GM12878 (cell line): ENCODE measurements at regions not wholly inside any gene's neighbourhood (a gene's known extent, or its start where the extent isn't known, plus 50 kb on each side); places are given as distances from the start of the nearest gene placed in this dataset.

Experiments used
- ATAC-seq: fragments of 200-7000 bp; cut with Tn5 transposase; 3 replicates; pipeline ENCODE4 v1.9.1; 2020; ENCODE audit warnings: mild to moderate bottlenecking, moderate library complexity
- BruUV-seq: library from RNA; stranded (reverse); fragments of 400-500 nt; replicated peaks from 2 replicates; lab custom pipeline; 2021; lab: Mats Ljungman, UMichigan
- CTCF ChIA-PET: fragments of 300-600 bp; sonication (Branson Sonifier 250); formaldehyde crosslinking; extraction: SDS; loops from one replicate; lab custom pipeline; 2021; ENCODE audit warnings: inconsistent platforms; lab: Yijun Ruan, JAX
- POLR2A ChIA-PET: fragments of 350-600 bp; formaldehyde crosslinking; extraction: SDS; loops from one replicate; lab custom pipeline; 2021; ENCODE audit warnings: inconsistent platforms; lab: Charles Lee
- RAD21 ChIA-PET: fragments of 300-600 bp; sonication (Branson Sonifier 250); formaldehyde crosslinking; loops from one replicate; lab custom pipeline; 2023; ENCODE audit warnings: antibody characterized with exemption; ENCODE audit not compliant: unreplicated experiment; lab: Charles Lee
- SMC1A ChIA-PET: fragments of 300-600 bp; sonication (Branson Sonifier 250); formaldehyde crosslinking; loops from one replicate; lab custom pipeline; 2023; ENCODE audit not compliant: unreplicated experiment, uncharacterized antibody; lab: Charles Lee
- DNase-seq: peaks from one replicate; pipeline ENCODE4 v3.0.0-alpha.2; 2011; ENCODE audit warnings: low read depth, low spot score
- FAIRE-seq: peaks from 3 replicates; lab custom pipeline; 2011; peaks lifted over from hg19 to GRCh38; lab: Jason Lieb, UNC
- H2AFZ ChIP-seq: 2 replicates; pipeline ENCODE4 v1.6.0; 2011; ENCODE audit warnings: low read depth, low read length, control low read depth; ENCODE audit not compliant: control insufficient read depth
- H3K27ac ChIP-seq: 2 replicates; pipeline ENCODE4 v1.5.1; 2011; ENCODE audit warnings: control low read depth; ENCODE audit not compliant: control insufficient read depth, insufficient read depth
- H3K27me3 ChIP-seq, 2 experiments: replicated peaks in 1 of 2; 2 replicates each; pipeline versions ENCODE4 v1.6.0 to v1.6.1; 2011; ENCODE audit warnings: low read length in 1 of 2; ENCODE audit not compliant: control insufficient read depth in 2 of 2, insufficient read depth in 2 of 2
- H3K36me3 ChIP-seq, 2 experiments: 2 replicates each; pipeline ENCODE4 v1.5.1; 2011; ENCODE audit warnings: low read length in 1 of 2; ENCODE audit not compliant: control insufficient read depth in 2 of 2, insufficient read depth in 2 of 2
- H3K4me1 ChIP-seq: 2 replicates; pipeline ENCODE4 v1.6.1; 2011; ENCODE audit warnings: mild to moderate bottlenecking, low read length, moderate library complexity, mixed read lengths; ENCODE audit not compliant: control insufficient read depth, insufficient read depth
- H3K4me2 ChIP-seq: 2 replicates; pipeline ENCODE4 v1.6.0; 2011; ENCODE audit warnings: control low read depth; ENCODE audit not compliant: control insufficient read depth, insufficient read depth
- H3K4me3 ChIP-seq: fragments of 200-600 bp; sonication (generic); 2 replicates; pipeline ENCODE4 v1.5.1; 2016
- H3K79me2 ChIP-seq: 2 replicates; pipeline ENCODE4 v1.6.0; 2011; ENCODE audit warnings: low read length; ENCODE audit not compliant: control insufficient read depth, insufficient read depth
- H3K9ac ChIP-seq: 2 replicates; pipeline ENCODE4 v1.8.0; 2011; ENCODE audit warnings: low read length, control low read depth, mixed read lengths; ENCODE audit not compliant: control insufficient read depth, insufficient read depth
- H3K9me3 ChIP-seq: replicated peaks from 3 replicates; pipeline ENCODE4 v1.5.1; 2011; ENCODE audit warnings: mild to moderate bottlenecking, low read length; ENCODE audit not compliant: control insufficient read depth, insufficient read depth
- H4K20me1 ChIP-seq: 2 replicates; pipeline ENCODE4 v1.6.0; 2011; ENCODE audit not compliant: control insufficient read depth, insufficient read depth
- ASH2L ChIP-seq: fragments of 300-600, 200-600 bp; sonication (generic); IDR thresholded peaks from 2 replicates; pipeline ENCODE4 v1.6.1; 2017; ENCODE audit warnings: low read depth, mild to moderate bottlenecking, borderline replicate concordance
- BMI1 ChIP-seq: fragments of 450-650 bp; IDR thresholded peaks from 2 replicates; pipeline ENCODE4 v1.6.1; 2016; ENCODE audit warnings: mild to moderate bottlenecking, moderate library complexity, borderline replicate concordance
- CREB1 ChIP-seq: IDR thresholded peaks from 2 replicates; pipeline ENCODE4 v1.6.1; 2012; ENCODE audit warnings: low read depth, mild to moderate bottlenecking, inconsistent platforms
- E4F1 ChIP-seq: fragments of 450-650 bp; IDR thresholded peaks from 2 replicates; pipeline ENCODE4 v1.6.1; 2018; ENCODE audit warnings: borderline replicate concordance, mild to moderate bottlenecking; ENCODE audit not compliant: partially characterized antibody
- SMAD1 ChIP-seq: fragments of 450-650 bp; IDR thresholded peaks from 2 replicates; pipeline ENCODE4 v1.6.1; 2018; ENCODE audit warnings: mild to moderate bottlenecking, low read depth; ENCODE audit not compliant: partially characterized antibody
- TCF3 ChIP-seq: IDR thresholded peaks from 2 replicates; pipeline ENCODE4 v1.6.1; 2012; ENCODE audit warnings: low read depth, mild to moderate bottlenecking, low read length, borderline replicate concordance; ENCODE audit not compliant: insufficient read depth
- ZBED1 ChIP-seq: IDR thresholded peaks from 2 replicates; pipeline ENCODE4 v1.6.1; 2016; ENCODE audit warnings: borderline replicate concordance
- ZNF217 ChIP-seq: fragments of 450-650 bp; IDR thresholded peaks from 2 replicates; pipeline ENCODE4 v1.6.1; 2017; ENCODE audit warnings: antibody characterized with exemption, mild to moderate bottlenecking
- ZNF274 ChIP-seq: IDR thresholded peaks from one replicate; pipeline ENCODE4 v1.8.0; 2011; ENCODE audit not compliant: insufficient read length, insufficient read depth
- ZNF622 ChIP-seq: fragments of 450-650 bp; IDR thresholded peaks from 2 replicates; pipeline ENCODE4 v1.6.1; 2017; ENCODE audit warnings: mild to moderate bottlenecking, inconsistent platforms
- WGBS: methylation state at CpG from one replicate; pipeline ENCODE4 v1.1.6; 2016; ENCODE audit warnings: low lambda C conversion rate; ENCODE audit not compliant: insufficient replicate concordance, insufficient coverage; ENCODE audit errors: missing lambda C conversion rate; 5-methylcytosine and 5-hydroxymethylcytosine counted together
- in situ Hi-C: fragments of 300-500 bp; cut with MboI; formaldehyde crosslinking; loops from 9 replicates; pipeline ENCODE4 v1.14.3; 2018; ENCODE audit warnings: mixed read lengths
- intact Hi-C: fragments of 100-400 bp; cut with micrococcal nuclease; formaldehyde crosslinking; loops from one replicate; pipeline ENCODE4 v1.14.2; 2022; ENCODE audit not compliant: unreplicated experiment
- TF ChIP-seq, protein P1 (sequence below): fragments of 450-650 bp; IDR thresholded peaks from 2 replicates; pipeline ENCODE4 v1.6.1; 2017; ENCODE audit warnings: low read depth, mild to moderate bottlenecking, moderate library complexity
- TF ChIP-seq, protein P2 (sequence below): IDR thresholded peaks from 2 replicates; pipeline ENCODE4 v1.6.1; 2011; ENCODE audit warnings: borderline replicate concordance, low read depth, mild to moderate bottlenecking, moderate library complexity, low read length; ENCODE audit not compliant: insufficient read depth, poor library complexity, severe bottlenecking

GRCh38 chr16:17014484-17015121 is 456.2 kb downstream of the XYLT1 start (continued):
- no peak for TF ChIP-seq E4F1
- TF ChIP-seq SMAD1: no peak
- TF ChIP-seq, protein P1, sequence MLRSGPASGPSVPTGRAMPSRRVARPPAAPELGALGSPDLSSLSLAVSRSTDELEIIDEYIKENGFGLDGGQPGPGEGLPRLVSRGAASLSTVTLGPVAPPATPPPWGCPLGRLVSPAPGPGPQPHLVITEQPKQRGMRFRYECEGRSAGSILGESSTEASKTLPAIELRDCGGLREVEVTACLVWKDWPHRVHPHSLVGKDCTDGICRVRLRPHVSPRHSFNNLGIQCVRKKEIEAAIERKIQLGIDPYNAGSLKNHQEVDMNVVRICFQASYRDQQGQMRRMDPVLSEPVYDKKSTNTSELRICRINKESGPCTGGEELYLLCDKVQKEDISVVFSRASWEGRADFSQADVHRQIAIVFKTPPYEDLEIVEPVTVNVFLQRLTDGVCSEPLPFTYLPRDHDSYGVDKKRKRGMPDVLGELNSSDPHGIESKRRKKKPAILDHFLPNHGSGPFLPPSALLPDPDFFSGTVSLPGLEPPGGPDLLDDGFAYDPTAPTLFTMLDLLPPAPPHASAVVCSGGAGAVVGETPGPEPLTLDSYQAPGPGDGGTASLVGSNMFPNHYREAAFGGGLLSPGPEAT: no peak
- TF ChIP-seq TCF3: no peak
- TF ChIP-seq BMI1: no peak

GRCh38 chr16:17015702-17016101 is 455.1 kb downstream of the XYLT1 start:
- CTCF ChIA-PET: interaction anchor here (0.9 to 3.4 kb wide), 5 partner anchors 8 to 154 kb away, joined by 3 to 15 read pairs (median 5); no protein-coding TSS in a partner anchor
- Histone ChIP-seq H2AFZ (no peak overlapping the region), H3K79me2 (no peaks in the 10 kb centered on the region; the same call in 1 of the 2 replicates), H3K27me3 (no peaks in the 10 kb centered on the region), H3K4me3 (no peak overlapping the region), H4K20me1 (no peaks in the 10 kb centered on the region), H3K9me3 (peaks cover 1% of the 10 kb centered on the region; the same call in 2 of the 3 replicates), H3K36me3 (no peaks in the 10 kb centered on the region), H3K27ac (no peak overlapping the region), H3K4me2 (no peak overlapping the region), H3K9ac (no peak overlapping the region), H3K4me1 (peaks cover 8% of the 10 kb centered on the region; the same call in 1 of the 2 replicates)
- 75% methylated on average over 6 of the region's 6 CpGs for WGBS
- BruUV-seq: no TSS peak
- FAIRE-seq (no peak), ATAC-seq (no peak), DNase-seq (no peak)
- SMC1A ChIA-PET: interaction anchor here (0.6 to 2.8 kb wide), 11 partner anchors 8 to 147 kb away, joined by 3 to 13 read pairs (median 3); no protein-coding TSS in a partner anchor
- POLR2A ChIA-PET: interaction anchor here (1.1 to 1.2 kb wide), 2 partner anchors 9 to 55 kb away, joined by 3 to 4 read pairs; no protein-coding TSS in a partner anchor
- TF ChIP-seq ZBED1 (no peak), ZNF274 (no peak), CREB1 (no peak), ZNF217 (no peak), ZNF622 (no peak), ASH2L (no peak)
- TF ChIP-seq, protein P2, sequence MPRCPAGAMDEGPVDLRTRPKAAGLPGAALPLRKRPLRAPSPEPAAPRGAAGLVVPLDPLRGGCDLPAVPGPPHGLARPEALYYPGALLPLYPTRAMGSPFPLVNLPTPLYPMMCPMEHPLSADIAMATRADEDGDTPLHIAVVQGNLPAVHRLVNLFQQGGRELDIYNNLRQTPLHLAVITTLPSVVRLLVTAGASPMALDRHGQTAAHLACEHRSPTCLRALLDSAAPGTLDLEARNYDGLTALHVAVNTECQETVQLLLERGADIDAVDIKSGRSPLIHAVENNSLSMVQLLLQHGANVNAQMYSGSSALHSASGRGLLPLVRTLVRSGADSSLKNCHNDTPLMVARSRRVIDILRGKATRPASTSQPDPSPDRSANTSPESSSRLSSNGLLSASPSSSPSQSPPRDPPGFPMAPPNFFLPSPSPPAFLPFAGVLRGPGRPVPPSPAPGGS: no peak
- intact Hi-C loops: no loop called here
- in situ Hi-C loops: no loop called here
- RAD21 ChIA-PET: interaction anchor here (1.0 to 3.8 kb wide), 3 partner anchors 11 to 55 kb away, joined by 3 to 10 read pairs (median 5); no protein-coding TSS in a partner anchor
